HG02840 (cell line): ENCODE measurements at regions not wholly inside any gene's neighbourhood (a gene's known extent, or its start where the extent isn't known, plus 50 kb on each side); places are given as distances from the start of the nearest gene placed in this dataset.

ENCODE experiments used
- ATAC-seq: cut with Tn5 transposase; IDR thresholded peaks from one replicate; pipeline ENCODE4 v1.9.1; 2021; ENCODE audit warnings: mild to moderate bottlenecking, moderate library complexity, moderate number of reproducible peaks; ENCODE audit not compliant: unreplicated experiment, low FRiP score

DNA sequence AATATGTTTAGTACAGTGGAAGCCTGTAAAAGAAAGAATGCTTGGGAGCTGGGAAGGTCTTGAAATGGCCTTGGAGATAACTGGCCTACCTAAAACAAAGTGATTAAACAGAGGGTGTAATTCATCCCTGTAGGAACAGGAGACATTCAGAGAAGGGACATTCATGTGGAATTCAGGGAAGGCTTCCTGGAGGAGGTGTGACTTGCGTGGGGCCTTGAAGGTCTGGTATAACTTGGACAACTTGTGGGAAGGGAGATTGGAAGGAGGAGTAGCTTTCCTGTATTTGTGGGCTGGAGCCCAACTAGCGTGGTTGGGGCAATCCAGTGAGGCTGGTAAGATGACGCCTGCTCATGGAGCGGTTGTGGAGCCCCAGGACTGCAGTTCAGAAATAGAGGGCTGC lies 156.4 kb downstream of the AACS start:
- ATAC-seq: no peak

- ATAC-seq: no peak
Measured at GRCh38 chr12:125222876-125223275, 157.6 kb downstream of the AACS start.

DNA sequence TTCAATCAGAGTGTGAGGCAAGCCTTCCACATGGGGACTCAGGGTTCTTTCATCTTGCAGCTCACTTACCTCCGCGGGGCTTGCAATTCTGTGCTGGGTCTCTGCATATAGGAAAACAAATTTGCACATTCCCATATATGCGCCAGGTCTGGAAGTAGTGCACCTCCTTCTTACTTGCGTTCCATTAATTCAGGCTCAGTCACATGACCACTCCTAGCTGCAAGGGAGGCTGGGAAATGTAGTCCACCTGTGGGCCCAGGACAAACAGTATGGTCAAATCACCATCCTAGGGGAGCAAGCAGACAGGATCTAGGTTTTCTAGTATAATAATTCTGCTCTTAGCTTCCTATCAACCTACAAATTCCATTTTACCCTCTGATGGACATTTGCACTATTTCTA lies 160.4 kb downstream of the AACS start:
- ATAC-seq: no peak

- ATAC-seq: no peak
Measured at GRCh38 chr12:125228519-125229260, 163.5 kb downstream of the AACS start.

GRCh38 chr12:125229878-125230530 lies 164.8 kb downstream of the AACS start:
- no peak for ATAC-seq

DNA sequence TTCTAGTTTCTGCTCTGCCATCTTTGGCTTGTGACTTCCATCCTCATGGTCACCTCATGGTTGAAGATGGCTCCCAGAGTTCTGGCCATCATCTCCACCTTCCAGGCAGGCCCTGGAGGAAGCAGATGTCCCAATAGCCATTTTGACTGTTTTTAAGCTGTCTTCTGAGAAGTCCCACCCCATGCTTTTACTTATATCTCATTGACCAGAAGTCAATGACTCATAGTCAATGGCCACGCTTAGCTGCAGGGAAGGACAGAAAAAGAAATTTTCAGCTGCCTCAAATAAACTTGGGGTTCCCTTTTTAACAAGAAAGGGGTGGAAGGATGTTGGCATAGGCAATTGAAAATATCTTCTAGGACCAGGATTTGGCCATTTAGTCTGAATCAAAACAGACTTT lies 168.1 kb downstream of the AACS start:
- ATAC-seq: no peak

- no peak for ATAC-seq
Measured at GRCh38 chr12:125239563-125239962, 174.3 kb downstream of the AACS start.

- ATAC-seq: no peak
Measured at GRCh38 chr12:125240717-125241116, 175.5 kb downstream of the AACS start.

DNA sequence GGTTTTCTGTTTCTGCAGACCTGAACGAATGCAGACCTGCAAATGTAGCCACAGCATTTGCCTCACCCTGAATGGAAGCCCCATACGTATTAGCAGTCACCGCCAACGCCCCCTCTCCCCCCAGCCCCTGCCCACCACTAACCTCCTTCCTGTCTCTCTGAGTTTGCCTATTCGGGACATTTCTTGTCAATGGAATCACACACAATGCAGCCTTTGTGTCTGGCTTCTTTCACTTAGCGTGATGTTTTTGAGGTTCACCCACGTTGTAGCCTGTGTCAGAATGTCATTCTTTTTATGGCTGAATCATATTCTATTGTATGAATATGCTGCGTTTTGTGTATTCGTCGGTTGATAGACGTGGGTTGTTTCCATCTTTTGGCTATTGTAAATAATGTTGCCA lies 178.6 kb downstream of the AACS start:
- no peak for ATAC-seq

GRCh38 chr12:125244338-125244737 lies 179.1 kb downstream of the AACS start:
- no peak for ATAC-seq

DNA sequence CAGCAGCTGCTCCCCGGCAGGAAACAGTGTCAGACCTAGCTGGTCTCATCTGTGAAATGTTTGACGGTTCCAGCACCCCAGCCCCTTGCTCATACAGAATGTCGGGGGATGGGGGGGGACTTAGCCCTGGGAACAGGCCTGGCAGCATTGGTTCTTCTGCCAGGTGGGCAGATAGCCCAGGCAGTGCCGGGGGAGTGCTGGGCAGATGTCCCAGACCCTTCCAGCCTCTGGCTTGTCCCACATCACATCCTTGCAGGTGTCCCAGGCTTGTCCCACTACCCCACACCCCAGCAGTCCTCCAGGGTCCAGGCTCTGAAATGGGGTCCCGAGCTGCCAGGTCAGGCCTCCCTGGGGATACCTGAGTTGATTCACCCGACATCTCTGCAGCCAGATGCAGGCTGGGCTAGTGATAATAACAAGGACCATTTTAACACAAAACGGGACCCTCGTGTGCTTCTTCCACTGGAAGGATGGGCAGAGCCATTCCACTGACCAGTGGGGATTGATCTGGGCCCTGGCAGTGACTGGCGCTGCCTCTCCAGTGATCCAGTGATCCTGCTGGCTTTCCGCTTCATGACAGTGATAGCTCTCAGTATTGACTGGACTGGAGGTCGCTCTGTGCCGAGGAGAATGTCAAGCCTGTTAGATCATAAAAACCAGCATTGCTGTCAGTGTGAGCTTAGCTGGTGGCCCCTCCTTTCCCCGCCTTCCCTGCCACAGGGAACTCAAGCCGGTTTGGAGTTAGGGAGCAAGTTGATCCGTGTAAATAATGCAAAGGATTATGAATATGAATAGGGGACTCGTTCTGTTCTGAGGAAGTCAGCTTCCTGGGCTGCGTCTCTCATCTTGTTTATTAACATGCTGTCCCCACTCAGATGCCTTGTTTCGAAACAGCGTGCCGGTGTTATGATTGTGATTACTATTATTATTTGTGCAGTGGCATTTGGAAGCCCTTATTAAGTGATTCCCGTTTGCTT lies 180.6 kb downstream of the AACS start:
- ATAC-seq: no peak

DNA sequence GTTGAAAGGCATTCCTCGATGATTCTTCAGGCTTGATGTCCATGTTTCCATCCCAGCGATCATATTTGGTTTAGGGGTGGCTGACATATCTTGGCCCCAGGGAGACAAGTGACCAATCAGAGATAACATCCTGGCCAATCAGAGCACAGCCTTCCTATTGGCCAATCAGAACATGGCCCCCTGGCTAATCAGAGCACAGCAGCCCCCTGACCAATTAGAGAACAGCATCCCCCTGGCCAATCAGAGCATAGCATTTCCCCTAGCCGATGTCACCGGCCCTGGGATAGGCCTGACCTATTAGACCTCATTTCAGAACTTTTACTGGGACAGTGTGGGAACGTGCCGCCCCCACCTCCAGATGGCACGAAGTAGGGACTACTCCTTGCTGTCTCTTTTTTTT lies 182.2 kb downstream of the AACS start:
- ATAC-seq: no peak

GRCh38 chr12:125249066-125249824 lies 184.0 kb downstream of the AACS start:
- no peak for ATAC-seq

GRCh38 chr12:125249932-125250331 lies 184.7 kb downstream of the AACS start:
- ATAC-seq: no peak

DNA sequence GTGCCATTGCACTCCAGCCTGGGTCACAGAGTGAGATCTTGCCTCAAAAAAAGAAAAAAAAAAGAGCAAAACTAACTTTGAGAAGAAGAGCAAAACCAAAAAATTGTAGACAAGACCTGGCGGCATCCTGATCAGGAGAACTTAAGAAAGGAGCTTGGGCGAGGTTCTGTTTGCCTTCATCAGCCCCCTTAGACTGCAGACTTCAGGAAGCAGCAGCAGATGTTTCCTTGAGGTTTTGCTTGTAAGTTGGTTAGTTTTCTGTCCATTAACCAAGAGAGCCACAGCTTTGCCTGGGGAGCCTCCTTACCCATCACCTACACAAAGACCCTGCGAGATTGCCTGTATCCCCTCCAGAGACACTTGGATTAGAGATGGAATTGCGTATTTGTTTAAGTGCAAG lies 189.0 kb downstream of the AACS start:
- ATAC-seq: no peak

- no peak for ATAC-seq
Measured at GRCh38 chr12:125254856-125255255, 189.6 kb downstream of the AACS start.

- no peak for ATAC-seq
Measured at GRCh38 chr12:125255935-125256633, 190.8 kb downstream of the AACS start.

GRCh38 chr12:125256634-125256936 lies 191.3 kb downstream of the AACS start:
- ATAC-seq: no peak

- no peak for ATAC-seq
Measured at GRCh38 chr12:125259178-125259867, 194.1 kb downstream of the AACS start.
